ENCODE measurements at regions not wholly inside any gene's neighbourhood (a gene's known extent, or its start where the extent isn't known, plus 50 kb on each side); places are given as distances from the start of the nearest gene placed in this dataset.

DNA sequence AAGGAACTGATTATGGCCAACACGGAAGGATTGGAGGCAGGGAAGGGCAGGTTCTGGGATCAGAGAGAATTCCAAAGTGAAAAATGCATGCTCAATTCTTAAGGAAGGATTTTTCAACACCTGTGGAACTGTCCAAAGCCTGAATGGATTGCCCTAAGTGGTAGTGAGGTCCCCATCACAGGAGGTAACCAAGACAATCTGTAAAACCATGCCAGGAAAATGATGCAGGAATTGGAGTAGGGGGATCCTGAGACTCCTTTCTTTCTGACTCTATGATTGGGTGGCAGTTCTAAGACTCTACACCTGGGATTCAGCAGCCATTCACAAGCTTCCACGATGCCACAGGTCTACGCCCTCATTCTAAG is 56.5 kb upstream of the ZNRF4 start:
- no peaks in the 10 kb centered on the region for H4K20me1 ChIP-seq (ENCODE audit: insufficient read depth, low read depth, low read length)
- H3K9me2 ChIP-seq (replicated peaks; ENCODE audit: insufficient read depth, low read length): no peaks in the 10 kb centered on the region
- no peak overlapping the region for H3K27ac ChIP-seq (ENCODE audit: low read length)
- H3K4me1 ChIP-seq (ENCODE audit: low read length): no peaks in the 10 kb centered on the region
- no peaks in the 10 kb centered on the region for H3K79me2 ChIP-seq (ENCODE audit: low read length)
- H3K36me3 ChIP-seq (ENCODE audit: insufficient read depth, low read length): no peaks in the 10 kb centered on the region
- DNase-seq: no peak
- H3K4me3 ChIP-seq (ENCODE audit: low read length): no peak overlapping the region
- H3K9ac ChIP-seq (ENCODE audit: low read length): no peak overlapping the region
- H3K9me3 ChIP-seq (ENCODE audit: low read length): no peaks in the 10 kb centered on the region
- no peak overlapping the region for H2AFZ ChIP-seq (ENCODE audit: low read length)
- H3K27me3 ChIP-seq (ENCODE audit: low read length): no peaks in the 10 kb centered on the region
- H3K4me2 ChIP-seq (ENCODE audit: low read depth, low read length, poor library complexity, severe bottlenecking): no peak overlapping the region

DNA sequence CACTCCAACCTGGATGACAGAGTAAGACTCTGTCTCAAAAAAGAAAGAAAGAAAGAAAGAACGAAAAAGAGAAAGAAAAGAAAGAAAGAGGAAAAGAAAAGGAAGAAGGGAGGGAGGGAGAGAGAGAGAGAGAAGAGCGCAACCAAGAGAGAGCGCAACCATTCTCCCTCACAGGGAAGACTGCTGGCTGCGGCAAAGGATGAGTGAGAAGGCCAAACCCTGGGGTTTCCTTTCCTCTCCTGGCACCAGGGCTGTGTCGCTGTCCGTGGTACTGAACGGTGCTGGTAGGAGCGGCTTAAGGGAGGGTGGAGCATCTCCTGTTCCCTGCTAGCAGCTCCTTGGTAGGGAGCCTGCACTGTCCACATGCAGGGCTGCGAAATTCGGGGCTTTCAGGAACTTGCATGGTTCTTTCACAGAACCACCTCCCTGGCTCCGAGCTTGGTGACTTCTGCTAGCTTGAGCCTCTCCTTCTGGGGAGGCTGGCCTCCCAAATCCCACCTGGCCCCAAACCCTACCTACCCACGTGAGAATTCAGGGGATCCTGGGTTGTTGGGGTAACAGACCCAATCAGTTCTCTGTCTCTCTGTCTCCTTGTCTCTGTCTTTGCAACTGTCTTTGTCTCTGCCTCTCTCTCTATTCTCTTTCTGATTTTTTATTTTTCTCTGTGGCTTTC is 51.1 kb upstream of the ZNRF4 start:
- Histone ChIP-seq H3K4me3 (ENCODE audit: low read length) (no peak overlapping the region), H3K27me3 (ENCODE audit: low read length) (no peaks in the 10 kb centered on the region), H3K36me3 (ENCODE audit: insufficient read depth, low read length) (no peaks in the 10 kb centered on the region), H3K27ac (ENCODE audit: low read length) (no peak overlapping the region), H3K79me2 (ENCODE audit: low read length) (no peaks in the 10 kb centered on the region), H3K9me2 (replicated peaks; ENCODE audit: insufficient read depth, low read length) (no peaks in the 10 kb centered on the region), H2AFZ (ENCODE audit: low read length) (no peak overlapping the region), H3K4me2 (ENCODE audit: low read depth, low read length, poor library complexity, severe bottlenecking) (no peak overlapping the region), H3K4me1 (ENCODE audit: low read length) (no peaks in the 10 kb centered on the region), H4K20me1 (ENCODE audit: insufficient read depth, low read depth, low read length) (no peaks in the 10 kb centered on the region), H3K9me3 (ENCODE audit: low read length) (peaks cover 3% of the 10 kb centered on the region; the same call in 1 of the 2 replicates), H3K9ac (ENCODE audit: low read length) (no peak overlapping the region)
- DNase-seq: peak; percentile 94

All from Karpas-422 (cell line).